Prostate gland (tissue), 2 donors: ENCODE measurements at regions not wholly inside any gene's neighbourhood (a gene's known extent, or its start where the extent isn't known, plus 50 kb on each side); places are given as distances from the start of the nearest gene placed in this dataset.

ENCODE experiments used
- POLR2A ChIP-seq: fragments of 450-650 bp; IDR thresholded peaks from one replicate; pipeline ENCODE4 v1.6.1; 2016; ENCODE audit warnings: antibody characterized with exemption, mild to moderate bottlenecking
- POLR2AphosphoS5 ChIP-seq: sonication (generic); formaldehyde crosslinking; IDR thresholded peaks from one replicate; pipeline ENCODE4 v1.6.1; 2017; ENCODE audit warnings: antibody characterized with exemption
- TF ChIP-seq, protein P1 (sequence below), 4 experiments: fragments of 200-600 bp in 2 of 4; fragments of 450-650 bp in 2 of 4; sonication (generic) in 2 of 4; IDR thresholded peaks; 1 replicate in 3 of 4; 2 replicates in 1 of 4; pipeline ENCODE4 v1.5.1; 2016 to 2019; ENCODE audit warnings: antibody characterized with exemption in 4 of 4, mild to moderate bottlenecking in 2 of 4, moderate library complexity in 2 of 4

GRCh38 chr2:66755974-66756373, 321.0 kb downstream of the MEIS1 start:
- TF ChIP-seq, protein P1, sequence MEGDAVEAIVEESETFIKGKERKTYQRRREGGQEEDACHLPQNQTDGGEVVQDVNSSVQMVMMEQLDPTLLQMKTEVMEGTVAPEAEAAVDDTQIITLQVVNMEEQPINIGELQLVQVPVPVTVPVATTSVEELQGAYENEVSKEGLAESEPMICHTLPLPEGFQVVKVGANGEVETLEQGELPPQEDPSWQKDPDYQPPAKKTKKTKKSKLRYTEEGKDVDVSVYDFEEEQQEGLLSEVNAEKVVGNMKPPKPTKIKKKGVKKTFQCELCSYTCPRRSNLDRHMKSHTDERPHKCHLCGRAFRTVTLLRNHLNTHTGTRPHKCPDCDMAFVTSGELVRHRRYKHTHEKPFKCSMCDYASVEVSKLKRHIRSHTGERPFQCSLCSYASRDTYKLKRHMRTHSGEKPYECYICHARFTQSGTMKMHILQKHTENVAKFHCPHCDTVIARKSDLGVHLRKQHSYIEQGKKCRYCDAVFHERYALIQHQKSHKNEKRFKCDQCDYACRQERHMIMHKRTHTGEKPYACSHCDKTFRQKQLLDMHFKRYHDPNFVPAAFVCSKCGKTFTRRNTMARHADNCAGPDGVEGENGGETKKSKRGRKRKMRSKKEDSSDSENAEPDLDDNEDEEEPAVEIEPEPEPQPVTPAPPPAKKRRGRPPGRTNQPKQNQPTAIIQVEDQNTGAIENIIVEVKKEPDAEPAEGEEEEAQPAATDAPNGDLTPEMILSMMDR (IDR thresholded peaks at IDR 0.05) = no peak
- TF ChIP-seq POLR2A (no peak), POLR2AphosphoS5 (no peak)
